Sigmoid colon (tissue), 6 donors: ENCODE measurements at regions not wholly inside any gene's neighbourhood (a gene's known extent, or its start where the extent isn't known, plus 50 kb on each side); places are given as distances from the start of the nearest gene placed in this dataset.

Source experiments
- DNase-seq: peaks from one replicate; pipeline ENCODE4 v3.0.0-alpha.2; 2019
- H3K27ac ChIP-seq, 4 donors: fragments of 200-600 bp; sonication (generic); one replicate each; pipeline ENCODE4 v1.5.1; 2016 to 2019; ENCODE audit warnings: mild to moderate bottlenecking in 1 of 4
- H3K27me3 ChIP-seq, 3 donors: fragments of 200-600 bp; sonication (generic); one replicate each; pipeline ENCODE4 v1.5.1; 2019; ENCODE audit warnings: mild to moderate bottlenecking in 1 of 3
- H3K36me3 ChIP-seq, 4 donors: fragments of 200-600 bp; sonication (generic); one replicate each; pipeline ENCODE4 v1.5.1; 2016 to 2019
- H3K4me1 ChIP-seq, 4 donors: fragments of 200-600 bp; sonication (generic); one replicate each; pipeline ENCODE4 v1.5.1; 2017 to 2019
- H3K4me3 ChIP-seq, 4 donors: fragments of 200-600 bp; sonication (generic); one replicate each; pipeline ENCODE4 v1.5.1; 2017 to 2019; ENCODE audit warnings: mild to moderate bottlenecking in 2 of 4, moderate library complexity in 1 of 4
- H3K9me3 ChIP-seq, 4 donors: fragments of 200-600 bp in 3 of 4; sonication (generic) in 3 of 4; one replicate each; pipeline versions ENCODE4 v1.5.1 to v1.6.1; 2013 to 2019
- CTCF ChIP-seq, 4 experiments: fragments of 450-650 bp in 3 of 4; fragments of 200-600 bp in 1 of 4; IDR thresholded peaks; one replicate each; pipeline ENCODE4 v1.5.1; 2016 to 2019; ENCODE audit warnings: antibody characterized with exemption in 4 of 4, mild to moderate bottlenecking in 3 of 4, moderate library complexity in 2 of 4
- EP300 ChIP-seq, 4 donors: sonication (generic); formaldehyde crosslinking; IDR thresholded peaks; one replicate each; pipeline ENCODE4 v1.6.1; 2017; ENCODE audit warnings: antibody characterized with exemption in 4 of 4
- POLR2A ChIP-seq, 2 donors: fragments of 450-650 bp; IDR thresholded peaks; one replicate each; pipeline ENCODE4 v1.6.1; 2016; ENCODE audit warnings: antibody characterized with exemption in 2 of 2, mild to moderate bottlenecking in 2 of 2, moderate library complexity in 2 of 2
- POLR2AphosphoS5 ChIP-seq, 4 donors: sonication (generic); formaldehyde crosslinking; IDR thresholded peaks; one replicate each; pipeline ENCODE4 v1.6.1; 2017; ENCODE audit warnings: antibody characterized with exemption in 4 of 4
- WGBS, 2 donors: extraction: QIAGEN DNeasy Blood & Tissue Kit; methylation state at CpG; one replicate each; pipeline ENCODE4 v1.1.7; 2013; 5-methylcytosine and 5-hydroxymethylcytosine counted together
- intact Hi-C: fragments of 100-400 bp; cut with DNase I; formaldehyde crosslinking; loops from one replicate; pipeline ENCODE4 v1.15.1; 2023
- donor health status: healthy with polysubstance abuse.
- donor health status: healthy.

GRCh38 chr6:15969236-15969778 lies 159.6 kb upstream of the MYLIP start:
- no peaks in the 10 kb centered on the region for H3K27me3 ChIP-seq
- no peak overlapping the region for H3K27ac ChIP-seq
- no peak for TF ChIP-seq EP300 (IDR thresholded peaks at IDR 0.05)
- no peak for TF ChIP-seq POLR2A (IDR thresholded peaks at IDR 0.05)
- no peak for TF ChIP-seq POLR2AphosphoS5 (IDR thresholded peaks at IDR 0.05)
- no peak for TF ChIP-seq CTCF (IDR thresholded peaks at IDR 0.05)
- H3K9me3 ChIP-seq = peaks cover 0 to 4% (median 1%) of the 10 kb centered on the region in 4 donors
- H3K4me1 ChIP-seq = peaks cover 0 to 11% (median 5%) of the 10 kb centered on the region in 4 donors
- intact Hi-C loops = no loop called here
- no peak overlapping the region for H3K4me3 ChIP-seq
- WGBS, 2 donors = 92 to 98% methylated on average over 3 of the region's 3 CpGs
- no peak for DNase-seq
- H3K36me3 ChIP-seq = no peaks in the 10 kb centered on the region

- WGBS, 2 donors = 63 to 65% methylated on average over 3 of the region's 3 CpGs
- Histone ChIP-seq H3K4me1 (peaks cover 0 to 11% (median 5%) of the 10 kb centered on the region in 4 donors), H3K9me3 (peaks cover 0 to under 1% (median under 1%) of the 10 kb centered on the region in 4 donors), H3K36me3 (no peaks in the 10 kb centered on the region), H3K27me3 (no peaks in the 10 kb centered on the region), H3K27ac (no peak overlapping the region), H3K4me3 (no peak overlapping the region)
- no peak for TF ChIP-seq CTCF (IDR thresholded peaks at IDR 0.05)
- TF ChIP-seq POLR2AphosphoS5 (IDR thresholded peaks at IDR 0.05) = no peak
- TF ChIP-seq EP300 (IDR thresholded peaks at IDR 0.05) = no peak
- no peak for TF ChIP-seq POLR2A (IDR thresholded peaks at IDR 0.05)
- intact Hi-C loops = no loop called here
- no peak for DNase-seq
These were observed 160.4 kb upstream of the MYLIP start for GRCh38 chr6:15968519-15968918.

- 84 to 94% methylated on average over 4 to 5 of the region's 5 CpGs for WGBS, 2 donors
- intact Hi-C loops = no loop called here
- DNase-seq = no peak
- Histone ChIP-seq H3K9me3 (no peaks in the 10 kb centered on the region), H3K27me3 (no peaks in the 10 kb centered on the region), H3K4me3 (no peak overlapping the region), H3K4me1 (peaks cover 0 to 11% (median 5%) of the 10 kb centered on the region in 4 donors), H3K27ac (no peak overlapping the region), H3K36me3 (no peaks in the 10 kb centered on the region)
- TF ChIP-seq POLR2A (IDR thresholded peaks at IDR 0.05) (no peak), EP300 (IDR thresholded peaks at IDR 0.05) (no peak)
These were observed 162.8 kb upstream of the MYLIP start for GRCh38 chr6:15966000-15966520.

GRCh38 chr6:15962449-15962764 lies 166.5 kb upstream of the MYLIP start:
- Histone ChIP-seq H3K36me3 (no peaks in the 10 kb centered on the region), H3K4me3 (no peak overlapping the region), H3K27ac (no peak overlapping the region), H3K9me3 (no peaks in the 10 kb centered on the region), H3K27me3 (no peaks in the 10 kb centered on the region), H3K4me1 (peaks cover 0 to 11% (median 5%) of the 10 kb centered on the region in 4 donors)
- intact Hi-C loops = no loop called here
- 45 to 49% methylated on average over 2 of the region's 2 CpGs for WGBS, 2 donors
- TF ChIP-seq POLR2A (IDR thresholded peaks at IDR 0.05) (no peak), POLR2AphosphoS5 (IDR thresholded peaks at IDR 0.05) (no peak), EP300 (IDR thresholded peaks at IDR 0.05) (no peak), CTCF (IDR thresholded peaks at IDR 0.05) (no peak)
- DNase-seq = no peak

GRCh38 chr6:15961635-15962448 lies 167.0 kb upstream of the MYLIP start:
- H3K4me1 ChIP-seq = peaks cover 0 to 11% (median 5%) of the 10 kb centered on the region in 4 donors
- intact Hi-C loops = no loop called here
- no peak for TF ChIP-seq EP300 (IDR thresholded peaks at IDR 0.05)
- TF ChIP-seq POLR2AphosphoS5 (IDR thresholded peaks at IDR 0.05) = no peak
- TF ChIP-seq CTCF (IDR thresholded peaks at IDR 0.05) = no peak
- no peak overlapping the region for H3K4me3 ChIP-seq
- no peaks in the 10 kb centered on the region for H3K36me3 ChIP-seq
- no peaks in the 10 kb centered on the region for H3K27me3 ChIP-seq
- no peaks in the 10 kb centered on the region for H3K9me3 ChIP-seq
- WGBS, 2 donors = 96% methylated on average over 3 of the region's 3 CpGs
- no peak for DNase-seq
- H3K27ac ChIP-seq = no peak overlapping the region
